ENCODE measurements at regions not wholly inside any gene's neighbourhood (a gene's known extent, or its start where the extent isn't known, plus 50 kb on each side); places are given as distances from the start of the nearest gene placed in this dataset.
"Not testable (repeated sequence)": the region's sequence is repeated elsewhere in the genome, so short reads cannot be mapped to it uniquely, and the experiment has no call there.

DNA sequence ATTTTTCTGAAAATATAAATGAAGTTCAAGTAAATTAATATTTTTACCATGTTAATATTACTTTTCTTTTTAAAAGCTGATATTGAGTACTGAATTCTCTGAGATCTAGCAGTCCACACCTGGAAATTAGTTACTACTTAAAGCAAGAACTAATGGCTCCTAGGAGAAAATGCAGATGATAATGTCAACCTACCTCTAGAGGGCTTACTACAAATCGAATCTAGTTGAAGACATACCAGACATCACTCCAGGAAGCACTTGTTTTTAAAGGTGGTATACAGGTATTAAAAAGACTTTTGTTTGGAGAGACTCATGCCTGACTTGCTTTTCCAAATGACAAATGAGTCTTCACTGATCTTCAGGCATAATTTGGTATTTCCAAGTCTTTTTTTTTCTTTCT lies 516.4 kb upstream of the BOD1L1 start:
- DNase-seq (ENCODE audit: low read depth in 4 of 4, low spot score in 2 of 4), result no peak

DNA sequence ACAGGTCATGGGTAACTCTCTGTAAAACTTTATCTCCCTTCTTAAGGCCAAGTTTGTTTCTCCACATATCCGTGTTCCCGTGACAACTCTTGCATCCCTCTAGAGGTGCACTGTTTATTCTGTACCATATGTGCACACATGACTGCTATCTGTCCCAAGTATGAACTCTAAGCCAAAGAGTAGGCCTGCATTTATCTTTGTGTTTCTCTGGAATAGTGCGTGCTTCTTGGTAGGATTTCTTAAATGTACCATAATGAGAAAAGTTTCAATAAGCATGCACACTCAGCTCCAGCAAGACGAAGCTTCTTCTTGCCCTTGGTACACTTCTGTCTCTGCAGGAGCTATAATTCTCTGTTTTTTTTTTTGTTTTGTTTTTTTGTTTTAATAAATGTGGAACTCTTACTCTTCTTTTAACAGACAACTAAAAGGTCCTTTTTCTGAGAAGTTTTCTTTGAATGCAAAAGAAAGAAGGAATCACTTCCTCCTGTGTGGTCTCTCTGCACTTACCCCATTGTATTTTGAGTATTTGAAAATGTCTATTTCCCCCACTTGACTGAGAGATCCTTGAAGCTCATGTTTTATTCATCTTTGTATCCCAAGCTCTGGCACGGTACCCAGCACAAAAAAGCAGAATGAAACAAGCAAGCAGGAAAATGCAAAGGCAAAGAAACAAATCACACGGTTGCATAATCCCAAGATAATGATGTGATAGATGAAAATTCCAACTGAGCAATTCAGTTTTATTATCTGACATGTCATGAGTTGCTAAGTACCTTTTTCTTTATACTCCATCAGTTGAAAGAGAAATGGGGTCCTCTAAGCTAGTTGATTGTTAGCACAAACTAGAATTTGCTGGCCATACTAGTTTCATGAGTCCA lies 521.9 kb upstream of the BOD1L1 start:
- DNase-seq (ENCODE audit: low read depth in 4 of 4, low spot score in 2 of 4), result no peak

DNA sequence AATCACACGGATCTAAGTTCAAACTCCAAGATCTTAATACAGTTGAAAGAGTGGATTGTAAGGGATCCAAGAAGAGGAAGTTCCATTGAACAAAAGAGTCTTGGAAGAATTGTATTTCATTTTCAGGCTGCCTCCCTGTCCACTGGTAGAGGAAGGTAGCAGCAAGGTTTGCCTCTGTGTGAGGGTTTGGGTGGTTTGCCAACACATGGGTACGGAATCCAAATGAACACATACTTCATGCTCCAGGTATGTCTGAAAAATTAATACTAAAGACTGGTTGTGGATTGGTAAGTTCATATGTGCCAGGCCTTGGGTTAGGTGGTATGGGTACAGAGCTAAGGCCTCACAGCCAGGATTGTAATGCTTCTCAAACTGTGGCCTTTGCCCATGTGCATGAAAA lies 523.6 kb upstream of the BOD1L1 start:
- no peak for DNase-seq (ENCODE audit: low read depth in 4 of 4, low spot score in 2 of 4)

DNA sequence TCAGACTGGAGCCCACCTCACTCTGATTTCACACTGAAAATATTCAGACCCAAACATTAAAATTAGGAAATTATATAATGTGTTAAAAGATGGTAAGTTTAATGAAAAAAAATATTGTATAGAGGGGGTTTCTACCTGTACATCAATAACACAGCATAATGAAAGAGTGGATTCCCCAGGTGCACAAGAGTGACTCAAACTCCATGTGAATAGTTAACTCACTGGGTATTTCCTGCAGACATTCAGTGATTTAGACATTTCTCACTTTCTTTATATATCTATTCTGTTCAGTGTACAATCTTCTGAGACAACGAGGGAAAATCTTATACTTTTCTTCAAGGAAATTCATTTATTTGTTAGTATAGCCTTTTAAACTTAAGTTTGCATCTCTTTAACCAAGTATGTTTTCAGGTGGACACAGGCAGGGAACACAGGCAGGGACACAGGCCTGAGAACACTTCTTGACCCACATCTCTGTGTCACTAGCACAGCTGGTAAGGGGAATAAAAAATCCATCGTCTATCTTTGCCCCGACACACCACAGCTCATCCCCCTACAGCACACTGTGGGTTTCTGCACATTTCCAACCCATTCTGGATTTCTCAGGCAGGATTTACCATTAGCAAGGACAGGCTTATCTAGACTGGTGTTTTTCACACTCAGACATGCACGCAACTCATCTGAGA lies 525.5 kb upstream of the BOD1L1 start:
- DNase-seq (ENCODE audit: low read depth in 4 of 4, low spot score in 2 of 4), result no peak

DNA sequence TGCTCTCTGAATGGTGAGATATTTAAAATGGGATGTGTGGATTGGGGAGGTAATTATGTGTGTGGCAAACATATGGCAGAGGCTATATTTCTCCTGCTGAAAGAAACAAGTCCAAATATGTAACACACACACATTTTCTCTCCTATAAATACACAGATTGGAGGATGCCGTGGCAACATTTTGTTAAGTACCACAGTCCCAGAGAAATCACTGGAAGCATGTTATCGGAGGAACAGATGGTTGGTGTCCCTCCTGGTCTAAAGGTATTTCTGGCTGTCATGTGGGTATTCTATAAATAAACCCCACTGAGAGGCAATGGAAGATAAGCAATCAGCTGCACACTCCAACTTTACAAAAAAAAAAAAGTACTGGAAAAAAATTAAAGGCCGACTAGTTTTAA lies 528.3 kb upstream of the BOD1L1 start:
- DNase-seq (ENCODE audit: low read depth in 4 of 4, low spot score in 2 of 4), result no peak

DNA sequence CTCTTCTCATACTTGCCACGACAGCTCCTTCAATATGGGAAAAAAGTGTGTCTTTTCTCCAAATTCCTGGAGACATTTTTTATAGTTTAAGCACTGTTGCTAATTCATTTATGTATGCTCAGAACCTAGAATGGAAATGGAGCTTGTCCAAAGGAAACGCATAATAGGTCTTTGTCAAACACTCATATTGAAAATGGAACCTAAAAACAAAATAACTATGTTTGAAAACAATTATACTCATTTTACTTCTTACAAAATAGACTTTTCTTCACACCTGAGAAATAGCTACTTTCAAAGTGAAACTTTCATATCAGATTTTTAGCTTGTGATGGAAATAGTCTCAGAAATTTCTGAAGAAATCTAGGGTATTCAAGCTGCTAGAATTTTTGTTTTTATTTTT lies 529.7 kb upstream of the BOD1L1 start:
- DNase-seq (ENCODE audit: low read depth in 4 of 4, low spot score in 2 of 4), result no peak

DNA sequence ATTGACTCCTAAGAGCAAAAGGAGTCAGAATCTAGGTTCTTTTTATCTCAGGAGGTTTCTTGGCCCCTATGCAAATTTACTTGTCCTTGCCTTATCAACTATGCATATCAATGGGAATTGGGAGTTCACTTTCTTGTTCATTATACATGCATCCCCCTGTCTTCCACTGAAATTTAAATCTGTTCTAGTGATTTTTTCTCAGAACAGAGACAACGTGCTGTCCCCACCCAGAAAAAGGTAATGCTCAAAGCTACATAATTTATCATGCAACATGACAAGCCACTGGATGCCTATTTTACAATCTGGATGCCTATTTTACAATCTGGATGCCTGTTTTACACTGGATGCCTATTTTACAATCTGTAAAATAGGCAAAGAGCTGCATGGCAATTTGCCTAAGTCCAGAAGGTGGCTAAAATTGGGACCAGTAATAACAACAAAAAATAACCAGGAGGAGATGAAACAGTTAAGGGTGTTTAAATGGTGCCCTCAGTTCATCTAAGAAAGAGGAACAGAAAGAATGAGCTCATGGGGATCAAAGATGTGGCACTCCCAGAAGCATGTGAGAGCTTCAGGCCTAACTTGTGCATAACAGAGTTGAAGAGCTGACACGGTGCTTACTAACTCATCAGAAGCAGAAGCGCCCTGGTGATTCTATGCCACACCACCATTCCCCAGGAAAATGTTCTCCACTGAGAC lies 537.8 kb upstream of the BOD1L1 start:
- DNase-seq (ENCODE audit: low read depth in 4 of 4, low spot score in 2 of 4), result no peak

DNA sequence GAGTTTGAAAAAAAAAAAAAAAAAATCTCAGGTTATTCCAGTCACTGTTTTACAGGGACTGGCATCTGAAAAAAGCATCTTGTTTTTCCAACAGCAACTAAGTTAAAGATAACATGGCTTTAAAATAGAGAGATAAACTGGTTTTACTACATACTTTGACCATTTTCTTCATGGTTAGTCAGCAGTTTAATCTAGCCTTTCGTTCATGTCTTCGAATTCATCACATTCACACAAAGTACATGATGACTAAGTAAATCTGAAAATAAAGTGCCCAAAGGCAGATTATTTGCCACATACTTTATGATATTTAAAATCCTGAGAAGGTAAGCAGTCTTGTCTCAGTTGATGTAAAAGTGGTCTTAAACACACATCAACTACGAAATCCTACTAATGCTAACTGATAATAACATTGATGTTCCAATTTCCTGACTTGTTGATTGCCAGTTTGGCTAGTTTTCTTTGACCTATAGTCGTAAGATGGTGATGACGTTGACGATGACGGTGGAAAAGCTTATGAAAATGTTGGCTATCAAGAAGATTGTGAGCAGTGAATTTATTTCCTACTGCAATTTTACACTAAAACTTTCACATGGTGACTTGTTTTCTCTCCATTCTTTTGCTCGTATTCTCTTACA lies 540.5 kb upstream of the BOD1L1 start:
- DNase-seq (ENCODE audit: low read depth in 4 of 4, low spot score in 2 of 4), result no peak

DNA sequence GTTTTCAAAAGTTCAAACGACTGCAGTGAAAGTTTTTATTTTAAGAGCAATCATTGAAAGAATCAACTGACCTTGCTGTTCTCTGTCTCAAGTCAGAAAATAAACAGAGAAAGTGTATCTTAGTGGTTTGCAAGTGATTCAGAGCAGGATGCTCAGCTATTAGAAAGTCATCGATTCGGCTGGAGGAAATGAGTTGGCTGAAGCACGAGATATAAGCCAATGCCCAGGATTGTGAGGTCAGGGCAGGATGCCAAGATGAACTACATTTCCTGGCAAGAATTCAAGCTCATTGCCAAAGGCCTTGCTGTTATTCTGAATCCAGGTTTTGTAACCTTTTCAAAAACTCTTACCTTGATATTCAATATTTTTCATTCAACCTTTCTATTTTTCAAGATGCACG lies 541.4 kb upstream of the BOD1L1 start:
- DNase-seq (ENCODE audit: low read depth in 4 of 4, low spot score in 2 of 4), result no peak

DNA sequence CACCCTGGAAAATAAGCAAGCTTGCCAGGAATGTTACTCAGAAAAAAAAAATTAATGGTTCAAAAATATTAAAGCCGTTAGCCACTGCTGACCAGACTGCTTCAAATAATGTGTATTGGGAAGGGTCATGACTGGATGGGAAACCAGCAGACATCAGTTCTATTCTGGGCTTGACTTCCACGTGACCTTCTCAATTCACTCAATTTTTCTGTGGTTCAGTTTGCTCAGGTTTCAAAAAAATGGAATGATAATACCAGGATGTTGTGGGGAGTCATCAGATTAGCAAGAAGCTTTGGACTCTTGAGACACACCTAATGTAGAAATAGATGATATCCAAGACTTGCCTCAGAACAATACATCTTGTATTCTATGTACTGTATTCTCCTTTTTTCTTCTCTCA lies 541.9 kb upstream of the BOD1L1 start:
- DNase-seq (ENCODE audit: low read depth in 4 of 4, low spot score in 2 of 4), result no peak

DNA sequence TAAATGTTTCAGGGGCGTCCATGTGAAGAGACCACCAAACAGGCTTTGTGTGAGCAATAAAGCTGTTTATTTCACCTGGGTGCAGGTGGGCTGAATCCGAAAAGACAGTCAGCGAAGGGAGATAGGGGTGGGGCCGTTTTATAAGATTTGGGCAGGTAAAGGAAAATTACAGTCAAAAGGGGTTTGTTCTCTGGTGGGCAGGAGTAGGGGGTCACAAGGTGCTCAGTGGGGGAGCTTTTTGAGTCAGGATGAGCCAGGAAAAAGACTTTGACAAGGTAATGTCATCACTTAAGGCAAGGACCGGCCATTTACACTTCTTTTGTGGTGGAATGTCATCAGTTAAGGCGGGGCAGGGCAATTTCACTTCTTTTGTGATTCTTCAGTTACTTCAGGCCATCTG lies 542.4 kb upstream of the BOD1L1 start:
- not testable (repeated sequence) for DNase-seq (ENCODE audit: low read depth in 4 of 4, low spot score in 2 of 4)

DNA sequence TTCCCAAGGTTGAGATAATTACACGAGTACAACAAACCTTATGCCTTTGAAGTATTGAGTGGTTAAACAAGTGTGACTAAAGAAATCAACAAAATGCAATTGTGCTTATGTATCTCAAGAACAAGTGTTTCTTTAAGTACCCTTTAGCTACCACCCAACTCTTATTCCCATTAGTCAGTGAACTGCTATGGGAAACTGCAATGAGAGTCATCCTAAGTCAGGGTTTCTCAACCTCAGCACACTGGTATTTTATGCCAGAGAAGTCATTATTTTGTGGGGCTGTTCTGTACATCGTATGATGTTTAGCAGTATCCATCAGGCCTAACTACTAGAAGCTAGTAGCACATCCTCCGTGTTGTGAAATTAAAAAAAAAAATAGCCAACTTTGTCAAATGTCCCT lies 549.1 kb upstream of the BOD1L1 start:
- no peak for DNase-seq (ENCODE audit: low read depth in 4 of 4, low spot score in 2 of 4)

DNA sequence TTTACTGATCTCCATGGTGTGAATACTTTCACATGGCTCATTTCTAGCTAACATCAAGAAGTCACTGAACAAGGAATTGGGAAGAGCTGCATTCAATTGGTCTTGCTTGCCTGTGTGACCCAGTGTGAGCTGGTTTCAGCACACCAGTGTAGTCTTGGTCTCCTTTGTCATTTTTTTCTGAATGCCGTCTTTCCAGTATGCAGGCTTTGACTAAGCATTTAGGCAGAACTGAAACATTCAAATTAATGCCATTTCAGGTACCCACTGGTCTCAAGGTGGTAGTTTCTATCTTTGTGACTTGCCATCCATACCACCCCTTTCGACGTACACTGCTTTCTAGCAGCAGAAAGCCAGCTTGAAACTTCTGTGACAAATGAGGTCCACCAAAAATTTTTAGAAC lies 550.5 kb upstream of the BOD1L1 start:
- no peak for DNase-seq (ENCODE audit: low read depth in 4 of 4, low spot score in 2 of 4)

DNA sequence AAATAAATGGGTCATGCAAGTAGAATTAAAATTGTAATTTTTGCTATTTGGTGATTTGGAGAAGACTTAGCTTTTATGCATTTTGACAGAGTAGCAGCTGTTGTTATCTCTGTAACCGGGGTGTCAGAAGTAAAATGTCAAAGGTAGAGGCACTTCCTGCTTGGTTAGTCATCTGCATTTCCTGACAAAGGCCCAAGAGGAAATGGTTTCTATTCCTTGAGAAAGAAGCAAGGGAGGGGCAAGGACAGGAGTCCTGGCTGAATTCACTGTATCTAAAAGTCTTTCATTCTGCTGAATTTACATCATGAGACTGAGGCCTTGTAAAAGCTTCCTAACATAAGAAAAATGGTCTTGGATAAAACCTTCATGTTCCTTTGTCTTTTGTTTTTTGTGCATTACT lies 550.9 kb upstream of the BOD1L1 start:
- DNase-seq (ENCODE audit: low read depth in 4 of 4, low spot score in 2 of 4), result no peak

DNA sequence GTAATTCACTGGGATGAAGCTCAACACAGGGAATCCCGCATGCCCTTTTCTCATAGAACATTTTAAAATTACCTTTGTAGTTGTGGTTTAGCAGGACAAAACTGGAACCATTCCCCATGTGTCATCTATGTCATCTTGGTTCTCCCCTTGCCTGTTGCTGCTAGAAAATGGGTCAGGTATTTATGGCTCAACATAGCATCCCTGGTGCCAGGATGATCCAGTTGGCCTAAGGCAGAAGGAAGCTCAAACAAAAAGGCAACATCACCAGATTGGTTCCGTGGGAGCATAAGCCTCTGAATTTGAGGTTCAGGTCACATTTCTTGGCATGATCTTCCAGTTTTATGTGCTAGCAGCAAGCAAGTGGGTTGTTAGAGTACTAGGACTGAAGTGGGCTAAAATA lies 552.6 kb upstream of the BOD1L1 start:
- DNase-seq (ENCODE audit: low read depth in 4 of 4, low spot score in 2 of 4), result no peak

DNA sequence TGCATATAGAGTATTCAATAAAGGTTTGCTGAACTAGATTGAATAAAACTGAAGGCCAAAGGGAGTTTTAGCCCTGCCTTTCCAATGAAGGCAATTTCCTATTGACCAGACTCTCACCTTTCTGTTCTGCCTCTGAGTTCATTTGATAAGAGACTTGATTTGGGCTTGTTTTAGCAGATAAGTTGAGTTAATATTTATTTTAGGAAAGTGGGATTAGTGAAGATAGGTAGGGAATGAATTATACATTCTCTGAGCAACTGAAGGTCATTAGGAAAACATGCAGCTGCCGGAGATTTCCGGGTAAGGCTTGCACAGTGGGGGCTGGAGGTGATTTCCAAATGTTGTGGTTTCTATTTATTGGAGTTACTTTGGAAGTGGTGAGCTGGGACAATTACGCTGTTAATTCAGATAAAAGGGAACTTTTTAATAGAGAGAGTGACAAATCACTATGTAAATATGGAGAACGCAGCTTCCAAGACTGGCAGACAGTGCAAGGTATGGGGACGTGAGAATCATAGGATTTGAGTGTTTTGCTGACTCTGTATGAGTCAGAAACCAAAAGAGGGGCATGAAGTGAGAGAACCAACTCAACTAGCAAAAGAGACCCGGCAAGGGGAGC lies 553.6 kb upstream of the BOD1L1 start:
- DNase-seq (ENCODE audit: low read depth in 4 of 4, low spot score in 2 of 4), result no peak

DNA sequence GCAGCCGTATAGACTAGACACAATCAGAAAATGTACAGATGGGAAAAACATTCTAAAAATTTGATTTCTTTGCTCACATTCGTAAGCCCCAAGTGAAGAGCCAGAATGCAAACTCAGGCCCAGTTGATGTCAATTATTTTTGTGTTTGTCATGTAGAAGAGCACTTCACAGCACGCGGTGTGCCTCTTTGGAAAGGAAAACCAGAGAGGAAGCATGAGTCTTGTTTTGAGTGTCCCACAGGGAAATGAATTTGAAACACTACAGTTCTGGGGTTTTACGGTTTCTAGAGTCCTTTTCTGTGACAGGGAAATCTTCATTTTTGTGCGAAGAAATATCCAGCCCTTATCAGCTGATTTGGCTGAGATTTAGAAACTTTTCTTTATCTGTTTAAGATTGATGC lies 554.6 kb upstream of the BOD1L1 start:
- no peak for DNase-seq (ENCODE audit: low read depth in 4 of 4, low spot score in 2 of 4)

DNA sequence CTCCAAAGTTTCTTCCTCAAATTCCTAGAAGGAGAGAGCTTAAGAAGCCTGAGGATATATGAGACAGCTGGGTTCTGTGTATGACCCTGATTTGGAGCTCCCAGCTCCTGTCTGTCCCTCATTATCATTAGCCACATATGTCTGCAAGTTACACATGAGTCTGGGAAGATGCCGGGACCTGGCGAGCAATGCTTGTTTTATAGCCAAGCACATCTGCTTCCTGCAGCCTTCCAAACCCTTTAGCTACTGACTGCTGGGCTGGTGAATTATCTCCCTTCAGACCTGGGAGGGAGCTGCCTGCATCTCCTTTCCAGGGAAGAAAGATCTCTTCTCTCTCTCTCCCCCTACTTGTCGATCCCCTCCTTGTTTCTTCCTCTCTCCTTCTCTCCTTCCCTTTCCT lies 556.7 kb upstream of the BOD1L1 start:
- no peak for DNase-seq (ENCODE audit: low read depth in 4 of 4, low spot score in 2 of 4)

DNA sequence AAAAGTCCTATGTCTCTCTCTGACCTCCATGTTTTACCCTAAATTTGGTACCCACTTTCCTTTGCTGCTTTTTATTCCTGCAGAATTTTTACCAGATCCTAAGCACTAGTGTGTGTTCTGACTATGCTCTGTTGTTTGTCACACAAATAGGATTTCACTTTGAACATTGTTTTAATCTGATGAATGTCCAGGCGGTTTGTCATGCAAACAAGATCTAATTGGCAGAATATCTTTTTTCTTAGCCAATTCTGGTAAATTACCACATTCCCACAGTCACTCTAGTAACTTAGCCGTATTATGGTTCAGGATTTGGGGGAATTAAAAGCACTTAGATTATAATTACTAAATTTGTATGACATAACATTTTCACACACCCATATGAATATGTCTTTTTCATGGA lies 557.2 kb upstream of the BOD1L1 start:
- DNase-seq (ENCODE audit: low read depth in 4 of 4, low spot score in 2 of 4), result no peak

DNA sequence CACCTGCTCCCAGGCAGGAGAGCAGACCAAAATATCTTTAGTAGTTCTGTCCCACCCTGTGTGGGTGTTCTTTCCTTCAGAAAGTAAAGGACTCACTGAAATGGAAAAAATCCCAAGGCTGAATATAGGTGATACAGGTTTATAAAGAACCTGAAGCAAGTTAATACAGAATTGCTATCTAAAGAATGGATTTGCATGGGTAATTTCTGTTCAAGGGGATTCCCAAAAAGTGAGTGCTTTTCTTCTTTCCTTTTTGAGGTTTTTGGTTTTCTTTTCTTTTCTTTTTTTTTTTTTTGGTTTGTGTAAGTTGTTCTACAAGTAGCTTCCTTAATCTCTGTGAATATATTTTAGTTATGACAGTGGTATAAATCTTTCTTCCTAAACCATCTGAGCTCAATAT lies 560.7 kb upstream of the BOD1L1 start:
- DNase-seq (ENCODE audit: low read depth in 4 of 4, low spot score in 2 of 4), result no peak

DNA sequence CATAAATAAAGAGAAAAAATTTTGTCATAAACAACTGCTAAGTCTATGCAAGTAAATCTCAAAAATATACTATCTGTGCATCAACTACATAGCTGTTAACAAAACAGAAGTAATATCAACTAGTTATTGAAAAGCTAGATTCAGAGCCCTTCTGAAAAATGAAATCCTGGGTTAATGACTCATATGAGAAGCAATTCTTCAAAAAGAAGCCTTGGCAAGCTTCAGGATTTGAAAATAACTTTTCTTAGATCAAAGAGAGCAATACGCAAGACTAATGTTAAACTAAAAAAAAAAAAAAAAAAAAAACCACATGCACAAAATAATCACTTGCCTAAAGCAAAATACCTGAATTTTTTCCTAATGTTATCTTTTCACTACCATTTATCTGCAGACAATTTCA lies 566.1 kb upstream of the BOD1L1 start:
- DNase-seq (ENCODE audit: low read depth in 4 of 4, low spot score in 2 of 4), result no peak

Measured in left renal cortex interstitium (tissue), 4 donors.